SK-N-SH (cell line): ENCODE measurements at regions not wholly inside any gene's neighbourhood (a gene's known extent, or its start where the extent isn't known, plus 50 kb on each side); places are given as distances from the start of the nearest gene placed in this dataset.

Source experiments
- CTCF ChIA-PET: fragments of 300-600, 350-600 bp; formaldehyde crosslinking; extraction: SDS; loops from one replicate; lab custom pipeline; 2021; lab: Yijun Ruan, JAX
- POLR2A ChIA-PET: fragments of 350-600 bp; sonication (Branson Sonifier 250); formaldehyde crosslinking; extraction: SDS; loops from one replicate; lab custom pipeline; 2020; ENCODE audit warnings: antibody characterized with exemption, inconsistent platforms; lab: Yijun Ruan, JAX
- DNase-seq: peaks from one replicate; pipeline ENCODE4 v3.0.0; 2012
- H2AFZ ChIP-seq: fragments of 200-600 bp; sonication (generic); 2 replicates; pipeline ENCODE4 v1.8.1; 2016; ENCODE audit warnings: antibody characterized with exemption, mild to moderate bottlenecking, low read depth
- H3F3A ChIP-seq: fragments of 200-600 bp; sonication (generic); replicated peaks from 2 replicates; pipeline ENCODE3; 2016; ENCODE audit warnings: antibody characterized with exemption, mild to moderate bottlenecking; ENCODE audit not compliant: insufficient read depth
- H3K27ac ChIP-seq, 2 experiments: fragments of 200-500 bp in 1 of 2; fragments of 200-600 bp in 1 of 2; sonication (Bioruptor generic) in 1 of 2; sonication (generic), shearing (Covaris generic) in 1 of 2; 2 replicates each; pipeline versions ENCODE4 v1.5.1 to v1.6.1; 2014 to 2016; ENCODE audit warnings: low read depth in 2 of 2, inconsistent platforms in 1 of 2, low read length in 1 of 2, mild to moderate bottlenecking in 1 of 2, mixed read lengths in 1 of 2
- H3K27me3 ChIP-seq: fragments of 200-600 bp; sonication (generic), shearing (Covaris generic); 2 replicates; pipeline ENCODE4 v1.6.1; 2016; ENCODE audit warnings: mixed run types; ENCODE audit not compliant: insufficient read depth
- H3K36me3 ChIP-seq, 2 experiments: fragments of 200-500 bp in 1 of 2; fragments of 200-600 bp in 1 of 2; sonication (Bioruptor generic) in 1 of 2; sonication (generic) in 1 of 2; replicated peaks in 1 of 2; 2 replicates each; pipeline versions ENCODE3 to v1.5.1; 2014 to 2016; ENCODE audit warnings: low read length in 1 of 2, mild to moderate bottlenecking in 1 of 2; ENCODE audit not compliant: insufficient read depth in 2 of 2, control insufficient read depth in 1 of 2
- H3K4me1 ChIP-seq, 2 experiments: fragments of 200-500 bp in 1 of 2; fragments of 200-600 bp in 1 of 2; sonication (Bioruptor generic) in 1 of 2; sonication (generic), shearing (Covaris generic) in 1 of 2; 2 replicates each; pipeline versions ENCODE4 v1.5.1 to v1.6.1; 2014 to 2016; ENCODE audit warnings: low read depth in 1 of 2, low read length in 1 of 2, mixed run types in 1 of 2; ENCODE audit not compliant: insufficient read depth in 2 of 2, control insufficient read depth in 1 of 2
- H3K4me2 ChIP-seq: fragments of 200-600 bp; sonication (generic), shearing (Covaris generic); 2 replicates; pipeline ENCODE4 v1.6.1; 2017; ENCODE audit warnings: mixed run types
- H3K4me3 ChIP-seq, 2 experiments: fragments of 200-500 bp in 1 of 2; fragments of 200-600 bp in 1 of 2; sonication (Bioruptor generic) in 1 of 2; sonication (generic), shearing (Covaris generic) in 1 of 2; 2 replicates each; pipeline versions ENCODE4 v1.5.1 to v1.8.1; 2014 to 2016; ENCODE audit warnings: low read depth in 2 of 2, inconsistent platforms in 1 of 2, low read length in 1 of 2, mild to moderate bottlenecking in 1 of 2, mixed read lengths in 1 of 2, moderate library complexity in 1 of 2
- H3K79me2 ChIP-seq: fragments of 200-600 bp; sonication (generic); 2 replicates; pipeline ENCODE4 v1.8.1; 2017; ENCODE audit warnings: mild to moderate bottlenecking; ENCODE audit not compliant: insufficient read depth
- H3K9ac ChIP-seq: fragments of 200-600 bp; sonication (generic); 2 replicates; pipeline ENCODE4 v1.6.1; 2017; ENCODE audit warnings: mixed run types
- H3K9me2 ChIP-seq: fragments of 200-600 bp; sonication (generic); 2 replicates; pipeline ENCODE4 v1.6.1; 2017; ENCODE audit warnings: mixed run types
- H3K9me3 ChIP-seq: fragments of 200-600 bp; sonication (generic); 2 replicates; pipeline ENCODE4 v1.6.1; 2017; ENCODE audit warnings: mixed run types, mild to moderate bottlenecking, moderate library complexity
- H4K20me1 ChIP-seq: fragments of 200-600 bp; sonication (generic); 2 replicates; pipeline ENCODE4 v1.6.1; 2017; ENCODE audit warnings: mild to moderate bottlenecking, mixed run types; ENCODE audit not compliant: insufficient read depth
- ELF1 ChIP-seq: IDR thresholded peaks from 2 replicates; pipeline ENCODE4 v1.4.0; 2012
- FOSL2 ChIP-seq: IDR thresholded peaks from 2 replicates; pipeline ENCODE4 v1.4.0; 2012; ENCODE audit warnings: low read depth, mild to moderate bottlenecking, moderate library complexity, borderline replicate concordance
- FOXJ3 ChIP-seq: sonication (generic); formaldehyde crosslinking; IDR thresholded peaks from 2 replicates; pipeline ENCODE4 v1.5.1; 2020; ENCODE audit warnings: mild to moderate bottlenecking, missing genetic modification reagents
- FOXM1 ChIP-seq: IDR thresholded peaks from 2 replicates; pipeline ENCODE4 v1.4.0; 2012; ENCODE audit warnings: low read depth, mild to moderate bottlenecking
- GABPA ChIP-seq: IDR thresholded peaks from 2 replicates; pipeline ENCODE4 v1.4.0; 2012; ENCODE audit warnings: low read depth, mild to moderate bottlenecking
- JUND ChIP-seq: IDR thresholded peaks from 2 replicates; pipeline ENCODE4 v1.4.0; 2012
- MEF2A ChIP-seq: IDR thresholded peaks from 2 replicates; pipeline ENCODE4 v1.4.0; 2012; ENCODE audit warnings: low read depth, borderline replicate concordance
- MXI1 ChIP-seq: IDR thresholded peaks from 2 replicates; pipeline ENCODE4 v1.6.1; 2012; ENCODE audit warnings: mild to moderate bottlenecking, low read depth, low read length, improper control_type of control experiment
- POLR2AphosphoS5 ChIP-seq: IDR thresholded peaks from 2 replicates; pipeline ENCODE4 v1.6.1; 2012; ENCODE audit warnings: low read depth, low read length
- SMC3 ChIP-seq: IDR thresholded peaks from 2 replicates; pipeline ENCODE4 v1.6.1; 2012; ENCODE audit warnings: low read depth, low read length, improper control_type of control experiment
- TAF1 ChIP-seq: IDR thresholded peaks from 2 replicates; pipeline ENCODE4 v1.6.1; 2012; ENCODE audit warnings: low read depth, mild to moderate bottlenecking, low read length, moderate library complexity, borderline replicate concordance
- TEAD4 ChIP-seq: IDR thresholded peaks from 2 replicates; pipeline ENCODE4 v1.4.0; 2012; ENCODE audit warnings: mild to moderate bottlenecking, borderline replicate concordance; ENCODE audit not compliant: insufficient read depth
- WGBS: methylation state at CpG from one replicate; pipeline ENCODE4 v1.1.6; 2017; ENCODE audit warnings: low lambda C conversion rate; 5-methylcytosine and 5-hydroxymethylcytosine counted together
- TF ChIP-seq, protein P1 (sequence below): IDR thresholded peaks from 2 replicates; pipeline ENCODE4 v1.4.0; 2012; ENCODE audit warnings: low read depth, borderline replicate concordance
- TF ChIP-seq, protein P2 (sequence below): IDR thresholded peaks from 2 replicates; pipeline ENCODE4 v1.4.0; 2012; ENCODE audit warnings: low read depth, borderline replicate concordance
- TF ChIP-seq, protein P3 (sequence below): fragments of 150-350 bp; IDR thresholded peaks from 2 replicates; pipeline ENCODE4 v1.6.1; 2017; ENCODE audit warnings: antibody characterized with exemption, low read length, low read depth, borderline replicate concordance

DNA sequence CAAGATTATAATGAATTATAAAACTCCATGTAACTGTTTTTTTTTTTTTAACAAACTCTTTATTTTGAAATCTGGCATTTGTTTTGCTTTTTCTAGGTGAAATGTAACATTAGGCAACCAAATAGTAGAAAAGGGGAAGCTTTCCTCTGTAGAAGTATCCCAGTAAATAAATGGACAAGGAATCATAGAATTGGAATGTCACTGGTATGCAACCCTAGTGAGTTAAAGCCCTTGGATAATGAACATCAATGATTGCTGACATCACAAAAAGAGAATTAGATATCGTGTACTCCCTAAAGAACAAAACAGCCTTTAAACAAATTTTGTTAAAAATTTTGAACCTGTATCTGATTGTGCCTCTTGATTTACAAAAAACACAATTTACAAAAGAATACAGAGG is 93.9 kb upstream of the OGFRL1 start:
- Histone ChIP-seq H3K9ac (no peak overlapping the region), H3K9me2 (no peaks in the 10 kb centered on the region), H3F3A (peaks cover 6% of the 10 kb centered on the region), H4K20me1 (no peaks in the 10 kb centered on the region), H3K4me1 (peaks cover 0 to 6% of the 10 kb centered on the region in 2 experiments; a peak in 1 of 4 replicates), H3K27me3 (no peaks in the 10 kb centered on the region), H3K36me3 (no peaks in the 10 kb centered on the region), H3K9me3 (no peaks in the 10 kb centered on the region), H3K4me3 (no peak overlapping the region), H2AFZ (no peak overlapping the region), H3K79me2 (no peaks in the 10 kb centered on the region), H3K27ac (no peak overlapping the region), H3K4me2 (no peak overlapping the region)
- 44% methylated on average over 1 of the region's 1 CpG for WGBS
- peak; percentile 26; the same call in 1 of the 2 replicates for TF ChIP-seq FOSL2
- TF ChIP-seq TEAD4: no peak
- TF ChIP-seq MEF2A: no peak
- DNase-seq: no peak
- ChIA-PET POLR2A (no interaction called here), CTCF (no interaction called here)

DNA sequence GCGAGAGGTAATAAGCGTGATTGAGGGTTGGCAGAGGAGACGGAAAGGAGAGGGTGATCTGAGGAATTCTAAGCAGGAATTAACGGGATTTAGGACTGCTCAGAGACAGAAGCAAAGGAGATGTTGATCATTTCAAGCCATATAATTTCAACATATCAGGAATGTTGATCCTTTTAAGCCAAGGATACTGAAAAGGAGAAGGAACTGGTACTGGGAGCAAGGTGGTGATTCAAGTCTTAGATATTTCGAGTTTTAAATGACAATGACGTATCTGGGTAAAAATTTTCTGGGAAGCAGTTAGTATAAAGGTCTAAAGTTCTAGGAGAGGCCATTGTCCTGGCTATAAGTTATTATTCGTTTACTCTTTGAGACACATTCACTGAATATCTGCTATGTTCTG is 91.3 kb upstream of the OGFRL1 start:
- TF ChIP-seq JUND: 0 out of 2 replicates have a peak, but pooled peaks have one; percentile 15
- TF ChIP-seq, protein P1, sequence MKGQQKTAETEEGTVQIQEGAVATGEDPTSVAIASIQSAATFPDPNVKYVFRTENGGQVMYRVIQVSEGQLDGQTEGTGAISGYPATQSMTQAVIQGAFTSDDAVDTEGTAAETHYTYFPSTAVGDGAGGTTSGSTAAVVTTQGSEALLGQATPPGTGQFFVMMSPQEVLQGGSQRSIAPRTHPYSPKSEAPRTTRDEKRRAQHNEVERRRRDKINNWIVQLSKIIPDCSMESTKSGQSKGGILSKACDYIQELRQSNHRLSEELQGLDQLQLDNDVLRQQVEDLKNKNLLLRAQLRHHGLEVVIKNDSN: no peak
- Histone ChIP-seq H3K27ac (peak overlapping the region in 1 of 2 experiments; percentile 64; a peak in 2 of 4 replicates), H3K79me2 (no peaks in the 10 kb centered on the region), H3K27me3 (no peaks in the 10 kb centered on the region), H4K20me1 (no peaks in the 10 kb centered on the region), H3K9me3 (no peaks in the 10 kb centered on the region), H3K4me1 (peaks cover 0 to 6% of the 10 kb centered on the region in 2 experiments; a peak in 1 of 4 replicates), H3F3A (peaks cover 3% of the 10 kb centered on the region), H2AFZ (peak overlapping the region; percentile 47; the same call in 1 of the 2 replicates), H3K9me2 (no peaks in the 10 kb centered on the region), H3K9ac (peak overlapping the region; percentile 12; the same call in 1 of the 2 replicates), H3K4me2 (0 out of 2 replicates have a peak overlapping the region, but pooled peaks have one; percentile 19), H3K36me3 (no peaks in the 10 kb centered on the region), H3K4me3 (no peak overlapping the region)
- CTCF ChIA-PET: no interaction called here
- POLR2A ChIA-PET: no interaction called here
- 68% methylated on average over 7 of the region's 7 CpGs for WGBS
- DNase-seq: no peak

DNA sequence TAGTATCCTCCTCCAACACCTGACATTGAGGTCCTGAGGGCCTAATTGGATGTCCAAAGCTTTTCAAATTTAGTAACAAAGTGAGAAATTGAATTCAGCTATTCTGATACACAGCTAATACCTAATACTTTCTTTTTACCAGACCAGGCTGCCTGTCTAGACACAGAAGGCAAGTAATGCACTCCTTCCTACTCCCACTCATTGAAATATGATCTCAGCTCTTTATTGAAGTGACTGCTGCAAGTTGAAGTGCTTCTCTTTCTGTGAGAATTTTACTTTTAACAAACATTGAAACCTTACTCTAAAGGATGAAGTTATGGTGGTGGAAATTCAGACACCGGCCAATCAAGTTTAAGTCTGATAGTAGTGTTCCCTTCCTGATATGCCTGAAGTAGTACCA is 90.8 kb upstream of the OGFRL1 start:
- WGBS: 100% methylated on average over 1 of the region's 1 CpG
- H3K4me1 ChIP-seq: peaks cover 0 to 6% of the 10 kb centered on the region in 2 experiments; a peak in 1 of 4 replicates
- H3K4me2 ChIP-seq: 0 out of 2 replicates have a peak overlapping the region, but pooled peaks have one; percentile 19
- ChIA-PET POLR2A (no interaction called here), CTCF (no interaction called here)
- H3F3A ChIP-seq: peaks cover 3% of the 10 kb centered on the region
- H4K20me1 ChIP-seq: no peaks in the 10 kb centered on the region
- no peaks in the 10 kb centered on the region for H3K9me2 ChIP-seq
- H3K4me3 ChIP-seq: no peak overlapping the region
- peak overlapping the region; percentile 7; the same call in 1 of the 2 replicates for H2AFZ ChIP-seq
- H3K9me3 ChIP-seq: no peaks in the 10 kb centered on the region
- no peaks in the 10 kb centered on the region for H3K36me3 ChIP-seq
- H3K79me2 ChIP-seq: no peaks in the 10 kb centered on the region
- H3K27ac ChIP-seq: peak overlapping the region in 1 of 2 experiments; percentile 64; a peak in 3 of 4 replicates
- no peaks in the 10 kb centered on the region for H3K27me3 ChIP-seq
- peak overlapping the region; percentile 12; the same call in 1 of the 2 replicates for H3K9ac ChIP-seq
- no peak for DNase-seq
- TF ChIP-seq TAF1: no peak
- TF ChIP-seq ELF1: no peak
- TF ChIP-seq POLR2AphosphoS5: no peak
- no peak for TF ChIP-seq SMC3
- TF ChIP-seq FOXJ3 (CRISPR knock-in tag): no peak
- TF ChIP-seq, protein P2, sequence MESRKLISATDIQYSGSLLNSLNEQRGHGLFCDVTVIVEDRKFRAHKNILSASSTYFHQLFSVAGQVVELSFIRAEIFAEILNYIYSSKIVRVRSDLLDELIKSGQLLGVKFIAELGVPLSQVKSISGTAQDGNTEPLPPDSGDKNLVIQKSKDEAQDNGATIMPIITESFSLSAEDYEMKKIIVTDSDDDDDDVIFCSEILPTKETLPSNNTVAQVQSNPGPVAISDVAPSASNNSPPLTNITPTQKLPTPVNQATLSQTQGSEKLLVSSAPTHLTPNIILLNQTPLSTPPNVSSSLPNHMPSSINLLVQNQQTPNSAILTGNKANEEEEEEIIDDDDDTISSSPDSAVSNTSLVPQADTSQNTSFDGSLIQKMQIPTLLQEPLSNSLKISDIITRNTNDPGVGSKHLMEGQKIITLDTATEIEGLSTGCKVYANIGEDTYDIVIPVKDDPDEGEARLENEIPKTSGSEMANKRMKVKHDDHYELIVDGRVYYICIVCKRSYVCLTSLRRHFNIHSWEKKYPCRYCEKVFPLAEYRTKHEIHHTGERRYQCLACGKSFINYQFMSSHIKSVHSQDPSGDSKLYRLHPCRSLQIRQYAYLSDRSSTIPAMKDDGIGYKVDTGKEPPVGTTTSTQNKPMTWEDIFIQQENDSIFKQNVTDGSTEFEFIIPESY: no peak
- TF ChIP-seq MXI1: no peak
- no peak for TF ChIP-seq FOXM1
- TF ChIP-seq, protein P3, sequence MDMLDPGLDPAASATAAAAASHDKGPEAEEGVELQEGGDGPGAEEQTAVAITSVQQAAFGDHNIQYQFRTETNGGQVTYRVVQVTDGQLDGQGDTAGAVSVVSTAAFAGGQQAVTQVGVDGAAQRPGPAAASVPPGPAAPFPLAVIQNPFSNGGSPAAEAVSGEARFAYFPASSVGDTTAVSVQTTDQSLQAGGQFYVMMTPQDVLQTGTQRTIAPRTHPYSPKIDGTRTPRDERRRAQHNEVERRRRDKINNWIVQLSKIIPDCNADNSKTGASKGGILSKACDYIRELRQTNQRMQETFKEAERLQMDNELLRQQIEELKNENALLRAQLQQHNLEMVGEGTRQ: no peak
- TF ChIP-seq GABPA: no peak
